CD4-positive, alpha-beta T cell treated with Interleukin-17A for 4 hours (primary cell): ENCODE measurements at regions not wholly inside any gene's neighbourhood (a gene's known extent, or its start where the extent isn't known, plus 50 kb on each side); places are given as distances from the start of the nearest gene placed in this dataset.
"Not testable (repeated sequence)": the region's sequence is repeated elsewhere in the genome, so short reads cannot be mapped to it uniquely, and the experiment has no call there.

ENCODE experiments used
- DNase-seq: peaks from one replicate; pipeline ENCODE4 v3.0.0-alpha.2; 2020; ENCODE audit warnings: mixed read lengths

DNA sequence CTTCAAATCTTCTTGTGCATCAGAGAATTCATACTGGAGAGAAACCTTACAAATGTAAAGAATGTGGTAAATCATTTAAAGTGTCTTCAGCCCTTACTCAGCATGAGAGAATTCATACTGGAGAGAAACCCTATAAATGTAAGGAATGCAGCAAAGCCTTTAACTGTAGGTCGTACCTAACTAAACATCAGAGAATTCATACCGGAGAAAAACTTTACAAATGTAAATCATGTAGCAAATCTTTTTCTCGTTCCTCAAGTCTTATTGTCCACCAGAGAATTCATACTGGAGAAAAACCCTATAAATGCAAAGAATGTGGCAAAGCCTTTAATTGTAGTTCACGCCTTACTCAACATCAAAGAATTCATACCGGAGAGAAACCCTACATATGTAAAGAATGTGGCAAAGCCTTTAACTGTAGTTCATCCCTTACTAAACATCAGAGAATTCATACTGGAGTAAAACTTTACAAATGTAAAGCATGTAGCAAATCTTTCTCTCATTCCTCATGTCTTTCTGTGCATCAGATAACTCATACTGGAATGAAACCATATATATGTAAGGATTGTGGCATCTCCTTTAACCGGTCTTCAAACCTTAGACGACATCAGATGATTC lies 118.5 kb upstream of the ZNF267 start:
- DNase-seq, result no peak

DNA sequence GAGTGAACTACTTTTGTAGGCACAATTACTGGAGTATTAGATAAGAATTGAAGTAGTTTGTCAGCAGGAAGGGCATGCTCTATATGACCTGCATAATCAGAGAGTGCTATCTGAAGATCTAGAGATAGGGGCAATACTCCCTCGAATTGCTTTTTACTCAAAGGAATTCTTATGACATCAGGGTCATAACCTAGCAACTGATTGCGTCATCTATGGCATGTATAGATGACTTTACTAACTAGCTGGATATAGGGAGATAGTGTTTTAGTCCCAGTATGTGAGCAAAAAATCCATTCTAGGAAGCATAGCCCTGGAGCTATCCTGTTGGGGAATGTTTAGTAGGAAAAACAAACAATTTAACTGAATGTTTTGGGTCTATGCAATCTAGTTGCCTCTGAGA lies 109.5 kb upstream of the ZNF267 start:
- no peak for DNase-seq

DNA sequence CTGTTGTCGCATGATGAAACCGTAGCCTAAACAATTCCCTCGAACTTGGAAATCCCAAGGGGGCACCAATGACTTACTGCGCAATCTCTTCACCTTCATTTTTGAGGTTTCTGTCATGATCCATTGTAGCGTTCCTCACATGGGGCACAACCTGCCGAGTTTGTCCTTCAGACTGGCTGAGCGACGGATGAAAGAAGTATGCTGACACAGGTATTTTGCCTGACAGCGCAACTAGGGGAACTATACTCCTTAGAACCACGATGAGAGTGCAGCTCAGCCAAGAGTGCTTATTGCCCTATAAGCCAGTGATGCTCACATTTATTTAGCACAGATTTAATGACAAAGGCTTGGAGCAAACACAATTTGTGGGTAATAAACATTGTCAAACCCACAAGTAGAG lies 106.3 kb upstream of the ZNF267 start:
- DNase-seq, result no peak

DNA sequence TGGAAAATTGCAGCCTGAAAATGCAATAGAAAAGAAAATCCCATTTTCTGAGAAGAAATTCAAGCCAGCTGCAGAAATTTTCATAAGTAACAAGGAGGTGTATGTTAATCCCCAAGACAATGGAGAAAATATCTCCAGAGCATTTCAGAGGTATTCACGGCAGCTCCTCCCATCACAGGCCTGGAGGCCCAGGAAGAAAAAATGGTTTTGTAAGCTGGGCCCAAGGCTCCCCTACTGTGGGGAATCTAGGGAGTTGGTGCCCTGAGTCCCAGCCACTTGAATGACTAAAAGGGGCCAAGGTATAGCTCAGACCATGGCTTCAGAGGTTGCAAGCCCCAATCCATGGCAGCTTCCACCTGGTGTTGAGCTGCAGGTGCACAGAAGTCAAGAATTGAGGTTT lies 93.3 kb upstream of the ZNF267 start:
- no peak for DNase-seq

DNA sequence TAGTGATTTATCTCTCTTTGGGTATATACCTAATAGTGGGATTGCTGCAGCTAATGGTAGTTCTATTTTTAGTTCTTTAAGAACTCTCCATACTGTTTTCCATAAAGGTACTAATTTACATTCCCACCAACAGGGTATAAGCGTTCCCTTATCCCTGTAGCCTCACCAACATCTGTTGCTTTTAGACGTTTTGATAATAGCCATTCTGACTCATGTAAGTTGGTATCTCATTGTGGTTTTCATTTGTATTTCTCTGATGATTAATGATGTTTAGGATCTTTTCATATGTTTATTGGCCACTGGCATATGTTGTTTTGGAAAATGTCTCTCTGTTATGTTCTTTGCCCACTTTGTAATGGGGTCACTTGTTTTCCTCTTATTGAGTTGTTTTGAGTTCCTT lies 88.5 kb upstream of the ZNF267 start:
- DNase-seq, result no peak

DNA sequence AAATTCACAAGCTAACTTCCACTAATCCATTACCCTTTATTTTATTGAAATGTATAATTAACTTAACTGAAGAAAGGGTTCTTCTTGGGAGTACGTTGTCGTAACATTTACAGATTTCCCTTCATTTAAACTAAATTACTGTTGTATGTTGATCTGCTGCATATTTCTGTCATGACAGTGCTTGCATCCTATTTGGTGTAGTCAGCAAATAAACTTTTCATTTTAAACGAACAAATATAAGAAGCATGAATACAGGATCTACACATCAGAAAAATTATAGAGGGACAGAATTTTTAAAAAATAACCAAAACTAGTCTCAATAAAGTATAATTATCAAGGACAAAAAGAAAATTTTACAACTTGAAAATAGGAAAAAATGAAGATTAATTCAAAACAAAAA lies 66.5 kb upstream of the ZNF267 start:
- DNase-seq, result no peak

DNA sequence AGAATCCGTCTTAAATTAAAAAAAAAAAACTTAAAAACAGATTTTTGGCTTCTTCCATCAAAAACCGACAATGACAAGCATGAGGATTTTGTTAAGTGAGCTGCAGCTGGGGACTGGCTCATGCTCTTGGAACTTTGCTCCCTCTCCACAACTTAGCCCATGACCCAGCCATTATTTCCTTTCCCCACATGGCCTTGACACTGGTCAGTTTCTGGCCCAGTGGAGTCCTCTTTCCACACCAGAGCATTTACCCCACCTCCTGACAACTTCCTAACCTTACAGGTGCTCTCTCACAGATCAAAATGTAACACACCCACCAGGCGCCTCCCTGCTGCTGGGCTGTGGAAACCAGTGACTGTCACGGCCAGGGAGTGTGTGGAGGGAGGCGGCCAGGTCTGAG lies 62.7 kb upstream of the ZNF267 start:
- DNase-seq, result no peak

DNA sequence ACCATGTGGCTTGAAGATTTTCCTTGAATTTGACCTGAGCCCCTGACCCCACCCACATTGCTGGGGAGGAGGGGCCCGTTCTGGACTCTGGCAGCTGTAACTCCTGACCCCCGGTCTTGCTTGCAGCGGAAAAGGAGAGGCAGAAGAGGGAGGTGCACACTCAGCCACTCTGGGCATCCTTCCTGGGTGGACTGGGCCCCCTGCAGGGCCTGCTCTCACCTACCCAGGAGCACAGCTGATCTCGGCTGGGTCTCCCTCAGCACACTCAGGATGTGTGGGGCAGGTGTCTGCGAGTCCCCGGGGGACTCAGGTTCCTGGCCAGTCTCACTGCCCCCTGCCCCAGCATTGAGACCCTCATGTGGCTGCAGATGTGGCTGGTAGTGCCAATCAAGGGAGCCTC lies 57.5 kb upstream of the ZNF267 start:
- not testable (repeated sequence) for DNase-seq

DNA sequence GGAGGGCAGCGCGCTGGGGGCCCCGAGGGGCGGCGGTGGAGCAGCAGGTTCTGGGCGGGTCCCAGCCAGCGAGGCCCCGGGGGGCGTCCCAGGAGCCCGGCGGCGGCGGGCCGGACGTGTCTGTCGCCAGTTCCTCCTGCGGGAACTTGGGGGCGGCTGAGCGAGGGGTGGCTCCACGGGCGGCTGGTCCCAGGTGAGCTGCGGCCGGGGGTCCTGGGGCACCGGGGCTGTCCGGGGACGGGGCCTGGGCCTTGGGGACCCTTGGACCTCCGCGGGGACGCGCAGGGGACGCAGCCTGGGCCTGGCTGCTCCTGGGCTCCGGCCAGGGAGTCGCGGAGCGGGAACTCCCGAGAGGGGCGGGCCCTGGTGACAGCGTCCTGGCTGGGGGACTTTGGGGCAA lies 54.2 kb upstream of the ZNF267 start:
- DNase-seq, result no peak

DNA sequence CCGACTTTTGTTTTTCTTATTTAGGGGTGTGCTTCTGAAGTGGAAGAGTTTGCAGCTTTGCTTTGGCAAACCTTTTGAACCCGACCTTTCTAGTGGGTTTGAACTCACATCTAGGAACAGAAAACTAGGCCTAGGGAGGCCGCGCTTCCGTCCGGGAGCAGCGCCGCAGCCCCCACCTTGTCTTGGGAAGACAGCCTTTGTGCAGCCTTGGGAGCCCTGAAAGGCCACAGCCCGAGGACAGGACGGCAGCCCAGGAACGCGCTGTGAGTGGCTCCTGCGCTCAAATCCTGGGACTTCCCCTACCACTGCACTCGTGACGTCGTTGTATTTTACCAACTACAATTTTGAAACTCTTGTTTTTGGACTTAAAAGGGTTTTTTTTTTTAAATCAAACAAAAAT lies 53.7 kb upstream of the ZNF267 start:
- no peak for DNase-seq
